NT2/D1 (cell line): ENCODE measurements at regions not wholly inside any gene's neighbourhood (a gene's known extent, or its start where the extent isn't known, plus 50 kb on each side); places are given as distances from the start of the nearest gene placed in this dataset.

Source experiments
- SUZ12 ChIP-seq: IDR thresholded peaks from 2 replicates; pipeline ENCODE4 v1.6.1; 2011; ENCODE audit not compliant: insufficient read length, insufficient read depth; ENCODE audit errors: extremely low read depth
- YY1 ChIP-seq: IDR thresholded peaks from 2 replicates; pipeline ENCODE4 v1.6.1; 2011; ENCODE audit not compliant: insufficient read length, insufficient read depth
- ZNF274 ChIP-seq: IDR thresholded peaks from 2 replicates; pipeline ENCODE4 v1.6.1; 2011; ENCODE audit warnings: mild to moderate bottlenecking, low read depth, low read length

DNA sequence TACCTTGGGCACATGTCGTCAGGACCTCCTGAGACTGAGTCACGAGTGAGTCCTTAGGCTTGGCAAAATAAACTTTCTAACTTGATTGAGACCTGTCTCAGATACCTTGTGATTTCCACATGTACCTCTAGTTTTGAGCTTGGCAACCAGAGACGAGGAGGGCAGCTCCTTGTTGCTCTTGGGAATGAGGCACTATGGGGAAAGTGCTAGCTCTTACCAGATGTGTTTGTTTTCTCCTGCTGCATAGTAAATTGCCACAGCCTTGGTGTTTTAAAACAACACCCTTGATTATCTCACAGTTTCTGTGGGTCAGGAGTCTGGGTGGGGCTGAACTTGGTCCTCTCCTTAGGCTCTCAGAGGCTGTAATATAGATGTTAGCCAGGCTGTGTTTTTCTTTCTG is 59.1 kb upstream of the MAML3 start:
- no peak for TF ChIP-seq YY1
- no peak for TF ChIP-seq ZNF274
- TF ChIP-seq SUZ12, result no peak
